Transverse colon (tissue), 4 donors: ENCODE measurements at regions not wholly inside any gene's neighbourhood (a gene's known extent, or its start where the extent isn't known, plus 50 kb on each side); places are given as distances from the start of the nearest gene placed in this dataset.

ENCODE experiments used
- DNase-seq: peaks from one replicate; pipeline ENCODE4 v3.0.0-alpha.2; 2019
- H3K27ac ChIP-seq, 4 donors: fragments of 200-600 bp; sonication (generic); 2 replicates each; pipeline ENCODE4 v1.5.1; 2016 to 2018; ENCODE audit warnings: inconsistent platforms in 4 of 4
- H3K27me3 ChIP-seq: fragments of 200-600 bp; sonication (generic); 2 replicates; pipeline ENCODE4 v1.5.1; 2017; ENCODE audit warnings: inconsistent platforms
- H3K36me3 ChIP-seq, 4 donors: fragments of 200-600 bp; sonication (generic); 2 replicates each; pipeline ENCODE4 v1.5.1; 2017 to 2019; ENCODE audit warnings: inconsistent platforms in 4 of 4
- H3K4me1 ChIP-seq, 4 donors: fragments of 200-600 bp; sonication (generic); 2 replicates each; pipeline ENCODE4 v1.5.1; 2017 to 2020; ENCODE audit warnings: inconsistent platforms in 4 of 4
- H3K4me3 ChIP-seq, 4 donors: fragments of 200-600 bp; sonication (generic); 1 replicate in 1 of 4; 2 replicates in 3 of 4; pipeline versions ENCODE4 v1.5.1 to v1.6.1; 2017 to 2019; ENCODE audit warnings: inconsistent platforms in 4 of 4
- H3K9me3 ChIP-seq, 2 donors: fragments of 200-600 bp; sonication (generic); 2 replicates each; pipeline ENCODE4 v1.5.1; 2017 to 2019; ENCODE audit warnings: inconsistent platforms in 2 of 2
- EP300 ChIP-seq: sonication (generic); formaldehyde crosslinking; IDR thresholded peaks from one replicate; pipeline ENCODE4 v1.6.1; 2017; ENCODE audit warnings: antibody characterized with exemption, low read depth
- POLR2A ChIP-seq: fragments of 450-650 bp; IDR thresholded peaks from one replicate; pipeline ENCODE4 v1.6.1; 2016; ENCODE audit warnings: antibody characterized with exemption, mild to moderate bottlenecking, moderate library complexity
- POLR2AphosphoS5 ChIP-seq, 3 donors: sonication (generic); formaldehyde crosslinking; IDR thresholded peaks; one replicate each; pipeline ENCODE4 v1.6.1; 2016; ENCODE audit warnings: antibody characterized with exemption in 3 of 3
- WGBS, 2 donors: methylation state at CpG; one replicate each; pipeline ENCODE4 v1.1.5; 2018; ENCODE audit warnings: low coverage in 1 of 2; 5-methylcytosine and 5-hydroxymethylcytosine counted together
- in situ Hi-C, 4 donors: fragments of 200-750 bp; cut with MboI; loops; one replicate each; pipeline versions ENCODE4 v1.15.0 to v1.15.1; 2017; ENCODE audit warnings: low sequenced_read_pairs in 3 of 4, low pct_ligation_motif_present in 1 of 4, low pct_unique_long_range_greater_than_20kb in 1 of 4
- intact Hi-C: fragments of 100-400 bp; cut with DNase I; formaldehyde crosslinking; loops from one replicate; pipeline ENCODE4 v1.15.1; 2023; ENCODE audit warnings: low total_unique reads
- TF ChIP-seq, protein P1 (sequence below), 5 experiments: fragments of 200-600 bp in 3 of 5; fragments of 450-650 bp in 2 of 5; sonication (generic) in 3 of 5; IDR thresholded peaks; 1 replicate in 2 of 5; 2 replicates in 3 of 5; pipeline ENCODE4 v1.5.1; 2016 to 2017; ENCODE audit warnings: antibody characterized with exemption in 5 of 5, inconsistent platforms in 3 of 5, mild to moderate bottlenecking in 2 of 5, moderate library complexity in 1 of 5

DNA sequence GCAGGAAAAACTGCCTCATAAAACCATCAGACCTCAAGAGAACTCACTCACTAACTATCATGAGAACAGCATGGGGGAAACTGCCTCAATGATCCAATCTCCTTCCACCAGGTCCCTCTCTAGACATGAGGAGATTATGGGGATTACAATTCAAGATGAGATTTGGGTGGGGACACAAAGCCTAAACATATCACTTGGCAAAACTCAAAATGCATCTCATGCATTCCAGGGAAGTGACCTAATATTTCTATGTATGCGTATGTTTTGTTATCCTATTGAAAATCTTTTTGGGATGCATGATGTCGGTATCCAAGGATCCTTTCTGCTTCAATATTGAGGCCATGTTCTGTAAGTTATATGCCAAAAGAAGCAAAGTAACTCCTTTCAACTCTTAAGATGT, 174.0 kb downstream of the PLK2 start:
- DNase-seq: no peak
- no peaks in the 10 kb centered on the region for H3K9me3 ChIP-seq
- intact Hi-C loops (no loop called here), in situ Hi-C loops (no loop called here)
- WGBS, 2 donors: 87 to 96% methylated on average over 2 of the region's 2 CpGs
- TF ChIP-seq, protein P1, sequence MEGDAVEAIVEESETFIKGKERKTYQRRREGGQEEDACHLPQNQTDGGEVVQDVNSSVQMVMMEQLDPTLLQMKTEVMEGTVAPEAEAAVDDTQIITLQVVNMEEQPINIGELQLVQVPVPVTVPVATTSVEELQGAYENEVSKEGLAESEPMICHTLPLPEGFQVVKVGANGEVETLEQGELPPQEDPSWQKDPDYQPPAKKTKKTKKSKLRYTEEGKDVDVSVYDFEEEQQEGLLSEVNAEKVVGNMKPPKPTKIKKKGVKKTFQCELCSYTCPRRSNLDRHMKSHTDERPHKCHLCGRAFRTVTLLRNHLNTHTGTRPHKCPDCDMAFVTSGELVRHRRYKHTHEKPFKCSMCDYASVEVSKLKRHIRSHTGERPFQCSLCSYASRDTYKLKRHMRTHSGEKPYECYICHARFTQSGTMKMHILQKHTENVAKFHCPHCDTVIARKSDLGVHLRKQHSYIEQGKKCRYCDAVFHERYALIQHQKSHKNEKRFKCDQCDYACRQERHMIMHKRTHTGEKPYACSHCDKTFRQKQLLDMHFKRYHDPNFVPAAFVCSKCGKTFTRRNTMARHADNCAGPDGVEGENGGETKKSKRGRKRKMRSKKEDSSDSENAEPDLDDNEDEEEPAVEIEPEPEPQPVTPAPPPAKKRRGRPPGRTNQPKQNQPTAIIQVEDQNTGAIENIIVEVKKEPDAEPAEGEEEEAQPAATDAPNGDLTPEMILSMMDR (IDR thresholded peaks at IDR 0.05): no peak
- TF ChIP-seq POLR2AphosphoS5 (IDR thresholded peaks at IDR 0.05): no peak
- no peaks in the 10 kb centered on the region for H3K27me3 ChIP-seq
- no peaks in the 10 kb centered on the region for H3K4me1 ChIP-seq
- H3K27ac ChIP-seq: no peak overlapping the region
- H3K4me3 ChIP-seq: no peak overlapping the region
- H3K36me3 ChIP-seq: no peaks in the 10 kb centered on the region

DNA sequence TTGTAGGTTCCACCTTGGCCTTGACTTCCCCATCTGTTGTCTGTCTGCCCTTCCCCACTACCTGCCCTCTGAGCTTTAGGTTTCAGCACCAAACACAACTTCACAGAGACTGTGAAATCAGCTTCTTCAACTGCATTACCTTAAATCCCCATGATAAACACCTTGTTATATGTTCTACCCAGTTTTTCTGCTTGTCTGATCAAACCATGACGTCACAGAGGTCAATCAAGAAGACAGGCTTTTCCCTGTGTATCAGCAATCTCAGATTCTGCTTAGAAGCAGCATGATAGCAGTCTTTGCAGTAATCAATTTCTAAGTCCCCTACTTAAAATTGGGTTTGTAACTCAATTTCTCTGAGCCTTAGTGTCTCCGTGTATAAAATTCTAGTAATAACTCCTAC, 175.0 kb downstream of the PLK2 start:
- TF ChIP-seq POLR2A: no peak
- TF ChIP-seq, protein P1 (IDR thresholded peaks at IDR 0.05): no peak
- no peak for TF ChIP-seq EP300
- no peak for TF ChIP-seq POLR2AphosphoS5 (IDR thresholded peaks at IDR 0.05)
- no peaks in the 10 kb centered on the region for H3K36me3 ChIP-seq
- H3K27me3 ChIP-seq: no peaks in the 10 kb centered on the region
- H3K4me1 ChIP-seq: no peaks in the 10 kb centered on the region
- no peak for DNase-seq
- H3K4me3 ChIP-seq: no peak overlapping the region
- H3K27ac ChIP-seq: no peak overlapping the region
- H3K9me3 ChIP-seq: no peaks in the 10 kb centered on the region
- WGBS, 2 donors: 67 to 89% methylated on average over 2 of the region's 2 CpGs
- intact Hi-C loops: no loop called here
- in situ Hi-C loops: no loop called here

GRCh38 chr5:58281189-58281588, 178.7 kb downstream of the PLK2 start:
- Histone ChIP-seq H3K4me1 (no peaks in the 10 kb centered on the region), H3K36me3 (no peaks in the 10 kb centered on the region), H3K9me3 (no peaks in the 10 kb centered on the region), H3K27me3 (no peaks in the 10 kb centered on the region), H3K4me3 (no peak overlapping the region), H3K27ac (no peak overlapping the region)
- TF ChIP-seq, protein P1 (IDR thresholded peaks at IDR 0.05): no peak
- TF ChIP-seq EP300 (no peak), POLR2AphosphoS5 (IDR thresholded peaks at IDR 0.05) (no peak), POLR2A (no peak)
- DNase-seq: no peak
- intact Hi-C loops: no loop called here
- 93 to 100% methylated on average over 2 of the region's 2 CpGs for WGBS, 2 donors
- in situ Hi-C loops: no loop called here

DNA sequence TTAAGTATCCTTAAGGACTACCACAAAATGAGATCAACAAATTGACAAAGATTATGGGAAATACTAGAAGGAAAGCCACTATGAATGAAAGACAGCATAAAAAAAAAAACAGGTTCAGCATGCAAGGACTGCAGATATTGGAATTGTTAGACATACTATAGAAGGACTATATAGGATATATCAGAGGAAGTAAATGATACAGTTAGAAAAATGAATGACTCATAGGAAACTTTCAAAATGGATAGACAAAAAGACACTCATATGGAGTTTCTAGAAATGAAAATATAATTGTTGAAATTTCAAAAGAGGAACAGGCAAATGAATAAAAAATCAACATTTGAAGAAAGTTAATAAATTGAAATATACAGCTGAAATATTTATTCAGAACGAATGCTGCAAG, 180.6 kb downstream of the PLK2 start:
- Histone ChIP-seq H3K4me3 (no peak overlapping the region), H3K9me3 (no peaks in the 10 kb centered on the region), H3K27ac (no peak overlapping the region), H3K36me3 (no peaks in the 10 kb centered on the region), H3K27me3 (no peaks in the 10 kb centered on the region), H3K4me1 (no peaks in the 10 kb centered on the region)
- in situ Hi-C loops (no loop called here), intact Hi-C loops (no loop called here)
- 82% methylated on average over 1 of the region's 1 CpG; no CpG with 5 or more reads in 1 of the 2 donors for WGBS, 2 donors
- TF ChIP-seq EP300: no peak
- TF ChIP-seq POLR2AphosphoS5 (IDR thresholded peaks at IDR 0.05): no peak
- no peak for TF ChIP-seq POLR2A
- TF ChIP-seq, protein P1 (IDR thresholded peaks at IDR 0.05): no peak
- no peak for DNase-seq
